ENCODE measurements at regions not wholly inside any gene's neighbourhood (a gene's known extent, or its start where the extent isn't known, plus 50 kb on each side); places are given as distances from the start of the nearest gene placed in this dataset.

- no peaks in the 10 kb centered on the region for H3K9me3 Mint-ChIP-seq
- no peak for DNase-seq
- no peaks in the 10 kb centered on the region for H3K27me3 Mint-ChIP-seq
- ATAC-seq = no peak
- H3K27ac Mint-ChIP-seq = no peak overlapping the region
- H3K4me3 Mint-ChIP-seq = no peak overlapping the region
- no peaks in the 10 kb centered on the region for H3K4me1 Mint-ChIP-seq
- no peaks in the 10 kb centered on the region for H3K36me3 Mint-ChIP-seq (ENCODE audit: low read depth)
These were observed 294.8 kb downstream of the CDC5L start for GRCh38 chr6:44682280-44682679.

GRCh38 chr6:44682987-44683779 lies 295.7 kb downstream of the CDC5L start:
- no peak overlapping the region for H3K4me3 Mint-ChIP-seq
- H3K27me3 Mint-ChIP-seq = no peaks in the 10 kb centered on the region
- H3K27ac Mint-ChIP-seq = no peak overlapping the region
- peaks cover 3% of the 10 kb centered on the region for H3K9me3 Mint-ChIP-seq
- no peak for DNase-seq
- ATAC-seq = no peak
- H3K36me3 Mint-ChIP-seq (ENCODE audit: low read depth) = no peaks in the 10 kb centered on the region
- no peaks in the 10 kb centered on the region for H3K4me1 Mint-ChIP-seq

GRCh38 chr6:44685213-44685612 lies 297.7 kb downstream of the CDC5L start:
- Mint-ChIP-seq H3K4me3 (no peak overlapping the region), H3K9me3 (peaks cover 17% of the 10 kb centered on the region), H3K27ac (no peak overlapping the region), H3K4me1 (no peaks in the 10 kb centered on the region), H3K36me3 (ENCODE audit: low read depth) (no peaks in the 10 kb centered on the region), H3K27me3 (no peaks in the 10 kb centered on the region)
- no peak for DNase-seq
- ATAC-seq = no peak

GRCh38 chr6:44696099-44696498 lies 308.6 kb downstream of the CDC5L start:
- DNase-seq (no peak), ATAC-seq (no peak)
- Mint-ChIP-seq H3K4me3 (no peak overlapping the region), H3K27me3 (no peaks in the 10 kb centered on the region), H3K36me3 (ENCODE audit: low read depth) (no peaks in the 10 kb centered on the region), H3K4me1 (no peaks in the 10 kb centered on the region), H3K27ac (no peak overlapping the region), H3K9me3 (no peaks in the 10 kb centered on the region)

- DNase-seq = no peak
These were observed 309.2 kb downstream of the CDC5L start for GRCh38 chr6:44696686-44697085.

GRCh38 chr6:44697327-44697726 lies 309.8 kb downstream of the CDC5L start:
- Mint-ChIP-seq H3K36me3 (ENCODE audit: low read depth) (no peaks in the 10 kb centered on the region), H3K27ac (no peak overlapping the region), H3K27me3 (no peaks in the 10 kb centered on the region), H3K9me3 (no peaks in the 10 kb centered on the region), H3K4me1 (peaks cover 8% of the 10 kb centered on the region), H3K4me3 (no peak overlapping the region)
- DNase-seq (no peak), ATAC-seq (no peak)

More at GRCh38 chr6:44696686-44697085, 309.2 kb downstream of the CDC5L start:
- no peaks in the 10 kb centered on the region for H3K9me3 Mint-ChIP-seq
- H3K27me3 Mint-ChIP-seq = no peaks in the 10 kb centered on the region
- ATAC-seq = no peak
- H3K4me1 Mint-ChIP-seq = peaks cover 4% of the 10 kb centered on the region
- no peak overlapping the region for H3K27ac Mint-ChIP-seq
- no peaks in the 10 kb centered on the region for H3K36me3 Mint-ChIP-seq (ENCODE audit: low read depth)
- H3K4me3 Mint-ChIP-seq = no peak overlapping the region

- DNase-seq = no peak
These were observed 311.1 kb downstream of the CDC5L start for GRCh38 chr6:44698602-44699001.

GRCh38 chr6:44699082-44699481 lies 311.6 kb downstream of the CDC5L start:
- ATAC-seq = no peak
- no peaks in the 10 kb centered on the region for H3K27me3 Mint-ChIP-seq
- peaks cover 19% of the 10 kb centered on the region for H3K4me1 Mint-ChIP-seq
- H3K4me3 Mint-ChIP-seq = no peak overlapping the region
- no peaks in the 10 kb centered on the region for H3K9me3 Mint-ChIP-seq
- DNase-seq = no peak
- no peaks in the 10 kb centered on the region for H3K36me3 Mint-ChIP-seq (ENCODE audit: low read depth)
- H3K27ac Mint-ChIP-seq = no peak overlapping the region

More at GRCh38 chr6:44698602-44699001, 311.1 kb downstream of the CDC5L start:
- no peak overlapping the region for H3K27ac Mint-ChIP-seq
- H3K36me3 Mint-ChIP-seq (ENCODE audit: low read depth) = no peaks in the 10 kb centered on the region
- H3K4me1 Mint-ChIP-seq = peaks cover 14% of the 10 kb centered on the region
- ATAC-seq = no peak
- H3K9me3 Mint-ChIP-seq = no peaks in the 10 kb centered on the region
- no peaks in the 10 kb centered on the region for H3K27me3 Mint-ChIP-seq
- no peak overlapping the region for H3K4me3 Mint-ChIP-seq

GRCh38 chr6:44699851-44700250 lies 312.3 kb downstream of the CDC5L start:
- DNase-seq (no peak), ATAC-seq (no peak)
- Mint-ChIP-seq H3K36me3 (ENCODE audit: low read depth) (no peaks in the 10 kb centered on the region), H3K9me3 (no peaks in the 10 kb centered on the region), H3K27me3 (no peaks in the 10 kb centered on the region), H3K4me1 (peaks cover 25% of the 10 kb centered on the region), H3K4me3 (no peak overlapping the region), H3K27ac (no peak overlapping the region)

GRCh38 chr6:44700422-44700821 lies 312.9 kb downstream of the CDC5L start:
- Mint-ChIP-seq H3K27me3 (no peaks in the 10 kb centered on the region), H3K4me1 (peaks cover 28% of the 10 kb centered on the region), H3K9me3 (no peaks in the 10 kb centered on the region), H3K4me3 (no peak overlapping the region), H3K27ac (no peak overlapping the region), H3K36me3 (ENCODE audit: low read depth) (no peaks in the 10 kb centered on the region)
- ATAC-seq (no peak), DNase-seq (no peak)

GRCh38 chr6:44701038-44701636 lies 313.6 kb downstream of the CDC5L start:
- ATAC-seq = no peak
- H3K27me3 Mint-ChIP-seq = no peaks in the 10 kb centered on the region
- H3K4me3 Mint-ChIP-seq = no peak overlapping the region
- DNase-seq = no peak
- no peak overlapping the region for H3K27ac Mint-ChIP-seq
- H3K9me3 Mint-ChIP-seq = no peaks in the 10 kb centered on the region
- peaks cover 29% of the 10 kb centered on the region for H3K4me1 Mint-ChIP-seq
- H3K36me3 Mint-ChIP-seq (ENCODE audit: low read depth) = no peaks in the 10 kb centered on the region

- no peaks in the 10 kb centered on the region for H3K27me3 Mint-ChIP-seq
- peaks cover 29% of the 10 kb centered on the region for H3K4me1 Mint-ChIP-seq
- no peaks in the 10 kb centered on the region for H3K36me3 Mint-ChIP-seq (ENCODE audit: low read depth)
- H3K4me3 Mint-ChIP-seq = no peak overlapping the region
- no peak for ATAC-seq
- H3K9me3 Mint-ChIP-seq = no peaks in the 10 kb centered on the region
- no peak for DNase-seq
- H3K27ac Mint-ChIP-seq = no peak overlapping the region
These were observed 314.2 kb downstream of the CDC5L start for GRCh38 chr6:44701637-44702101.

GRCh38 chr6:44702292-44702691 lies 314.8 kb downstream of the CDC5L start:
- Mint-ChIP-seq H3K27ac (peak overlapping the region; percentile 17), H3K4me3 (no peak overlapping the region), H3K4me1 (peaks cover 29% of the 10 kb centered on the region), H3K36me3 (ENCODE audit: low read depth) (no peaks in the 10 kb centered on the region), H3K27me3 (no peaks in the 10 kb centered on the region), H3K9me3 (no peaks in the 10 kb centered on the region)
- ATAC-seq = no peak
- DNase-seq = no peak

GRCh38 chr6:44704240-44705150 lies 317.0 kb downstream of the CDC5L start:
- peak; percentile 35 for DNase-seq
- peak overlapping the region; percentile 73 for H3K27ac Mint-ChIP-seq
- H3K4me3 Mint-ChIP-seq = no peak overlapping the region
- H3K9me3 Mint-ChIP-seq = peaks cover 8% of the 10 kb centered on the region
- H3K36me3 Mint-ChIP-seq (ENCODE audit: low read depth) = peaks cover 2% of the 10 kb centered on the region
- H3K4me1 Mint-ChIP-seq = peaks cover 34% of the 10 kb centered on the region
- no peaks in the 10 kb centered on the region for H3K27me3 Mint-ChIP-seq
- peak; percentile 81 for ATAC-seq
